MG63 (cell line): ENCODE measurements at regions not wholly inside any gene's neighbourhood (a gene's known extent, or its start where the extent isn't known, plus 50 kb on each side); places are given as distances from the start of the nearest gene placed in this dataset.
A peak's percentile ranks its signal among the peaks of the same experiment; 100 is the strongest.
"Not testable (repeated sequence)": the region's sequence is repeated elsewhere in the genome, so short reads cannot be mapped to it uniquely, and the experiment has no call there.

Source experiments
- DNase-seq: peaks from one replicate; pipeline ENCODE4 v3.0.0-alpha.2; 2020
- H3K27me3 ChIP-seq: fragments of 250-450 bp; sonication (Bioruptor Pico); 2 replicates; pipeline ENCODE4 v1.5.1; 2020; ENCODE audit warnings: mild to moderate bottlenecking, moderate library complexity
- H3K36me3 ChIP-seq: fragments of 250-450 bp; sonication (Bioruptor Pico); 2 replicates; pipeline ENCODE4 v1.5.1; 2020; ENCODE audit warnings: mild to moderate bottlenecking, moderate library complexity
- H3K4me3 ChIP-seq: fragments of 250-450 bp; sonication (Bioruptor Pico); 2 replicates; pipeline ENCODE4 v1.5.1; 2020; ENCODE audit warnings: mild to moderate bottlenecking, moderate library complexity
- H3K9me3 ChIP-seq: fragments of 250-450 bp; sonication (Bioruptor Pico); 2 replicates; pipeline ENCODE4 v1.5.1; 2020; ENCODE audit warnings: mild to moderate bottlenecking, moderate library complexity

DNA sequence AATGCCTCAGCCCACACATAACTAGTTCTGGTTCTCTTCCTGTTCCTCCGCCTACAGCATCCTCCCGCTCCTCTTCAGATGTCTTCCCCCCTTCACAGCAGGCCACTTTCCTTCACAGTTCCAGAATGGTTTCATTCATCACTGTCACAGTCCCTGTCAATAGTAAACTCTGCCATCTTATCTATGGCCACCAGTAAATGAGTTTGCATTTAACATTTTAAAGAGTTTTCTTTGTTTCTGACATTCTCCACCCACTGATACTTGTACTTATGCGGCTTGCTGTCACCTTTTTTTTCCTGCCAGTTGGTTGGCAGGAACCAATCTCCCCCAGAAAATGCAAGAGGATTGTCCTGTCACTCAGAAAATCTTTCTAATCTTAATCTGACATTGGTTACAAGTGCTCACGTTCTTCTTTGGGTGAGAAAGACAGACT lies 114.1 kb downstream of the GLUD2 start:
- Histone ChIP-seq H3K36me3 (no peaks in the 10 kb centered on the region), H3K4me3 (no peak overlapping the region), H3K9me3 (no peaks in the 10 kb centered on the region), H3K27me3 (no peaks in the 10 kb centered on the region)
- DNase-seq = no peak

DNA sequence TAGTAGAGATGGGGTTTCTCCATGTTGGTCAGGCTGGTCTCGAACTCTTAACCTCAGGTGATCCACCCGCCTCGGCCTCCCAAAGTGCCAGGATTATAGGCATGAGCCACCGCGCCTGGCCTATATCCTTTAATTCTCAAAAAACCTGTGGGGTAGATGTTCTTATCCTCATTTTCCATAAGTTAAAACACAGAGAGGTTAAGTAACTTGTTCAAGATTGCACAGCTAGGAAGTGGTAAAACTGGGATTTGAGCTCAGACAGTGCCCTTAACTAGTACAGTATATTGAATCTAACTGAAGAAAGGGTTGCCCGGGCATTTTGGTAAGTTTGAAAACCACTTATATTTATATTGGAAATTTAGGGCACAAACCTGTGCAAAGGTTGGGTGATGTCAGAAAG lies 116.0 kb downstream of the GLUD2 start:
- Histone ChIP-seq H3K9me3 (no peaks in the 10 kb centered on the region), H3K36me3 (no peaks in the 10 kb centered on the region), H3K27me3 (no peaks in the 10 kb centered on the region), H3K4me3 (no peak overlapping the region)
- no peak for DNase-seq

DNA sequence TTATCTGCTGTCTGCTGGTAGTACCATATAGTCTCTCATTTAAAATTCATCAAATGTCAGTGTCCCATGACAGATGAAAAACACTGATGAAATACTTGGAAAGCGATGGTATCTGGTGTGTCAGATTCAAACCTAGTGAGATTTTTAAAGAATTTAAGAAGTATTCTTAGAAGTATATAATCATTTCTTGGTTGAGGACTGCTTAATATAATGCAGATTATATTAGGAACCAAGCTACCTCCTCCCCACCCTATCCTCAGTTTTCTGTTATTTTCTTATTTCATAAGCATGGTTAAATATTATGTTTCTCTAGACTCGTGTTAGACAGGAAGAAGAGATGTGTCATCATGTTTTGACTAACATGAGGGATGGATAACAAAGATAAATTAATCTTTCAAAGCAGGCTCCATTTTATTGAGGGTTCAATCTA lies 118.5 kb downstream of the GLUD2 start:
- no peaks in the 10 kb centered on the region for H3K27me3 ChIP-seq
- no peaks in the 10 kb centered on the region for H3K9me3 ChIP-seq
- H3K4me3 ChIP-seq = no peak overlapping the region
- no peak for DNase-seq
- no peaks in the 10 kb centered on the region for H3K36me3 ChIP-seq

DNA sequence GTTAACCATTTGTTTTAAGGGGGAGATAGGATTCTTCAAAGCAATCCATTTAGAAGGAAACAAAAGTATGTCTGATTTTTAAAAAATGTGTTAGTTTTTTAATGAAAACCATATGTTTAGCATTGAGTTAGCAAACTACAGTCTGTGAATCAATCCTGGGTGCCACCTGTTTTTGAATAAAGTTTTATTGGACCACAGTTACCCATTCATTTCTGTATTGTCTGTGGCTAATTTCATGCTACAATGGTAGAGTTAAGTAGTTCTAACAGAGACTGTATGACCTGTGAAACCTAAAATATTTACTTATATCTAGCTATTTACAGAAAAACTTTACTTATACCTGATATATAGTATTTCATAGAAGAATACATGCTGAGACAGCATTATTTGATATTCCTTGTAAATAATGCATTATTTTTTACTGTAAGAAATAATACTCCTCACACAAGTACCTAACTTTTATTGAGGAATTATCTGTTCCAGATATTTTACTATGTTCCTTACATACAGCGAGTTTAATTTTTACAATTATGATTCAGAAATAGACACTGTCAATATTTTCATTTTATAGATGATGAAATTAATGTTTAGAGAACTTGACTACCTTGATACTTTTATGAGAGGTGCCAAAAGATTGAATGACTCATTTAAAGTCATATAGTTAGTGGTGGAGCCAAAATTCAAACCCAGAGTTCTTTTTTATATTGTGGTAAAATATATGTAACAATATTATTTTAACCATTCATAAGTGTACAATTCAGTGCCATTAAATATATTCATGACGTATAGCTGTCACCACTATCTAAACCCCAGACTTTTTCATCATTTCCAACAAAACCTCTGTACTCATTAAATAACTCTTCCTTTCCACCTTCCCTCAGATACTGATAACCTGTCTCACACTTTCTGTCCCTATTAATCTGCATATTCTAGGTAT lies 122.0 kb downstream of the GLUD2 start:
- Histone ChIP-seq H3K36me3 (no peaks in the 10 kb centered on the region), H3K4me3 (no peak overlapping the region), H3K27me3 (no peaks in the 10 kb centered on the region), H3K9me3 (no peaks in the 10 kb centered on the region)
- DNase-seq = no peak

DNA sequence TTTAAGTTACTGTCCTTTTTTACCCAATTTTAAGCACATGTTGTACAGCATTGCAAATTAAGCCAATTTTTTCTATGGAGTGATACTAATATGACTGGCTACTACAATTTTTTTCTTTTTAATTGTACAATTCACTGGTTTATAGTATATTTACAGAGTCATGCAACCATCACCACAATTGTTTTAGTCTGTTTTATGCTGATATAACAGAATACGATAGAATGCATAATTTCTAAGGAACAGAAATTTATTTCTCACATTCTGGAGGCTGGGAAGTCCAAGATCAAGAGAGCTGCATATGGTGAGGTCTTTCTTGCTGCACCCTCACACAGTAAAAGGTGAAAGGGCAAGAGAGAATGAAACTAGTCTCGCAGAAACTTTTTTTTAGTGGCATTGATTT lies 125.3 kb downstream of the GLUD2 start:
- no peaks in the 10 kb centered on the region for H3K27me3 ChIP-seq
- no peaks in the 10 kb centered on the region for H3K9me3 ChIP-seq
- no peaks in the 10 kb centered on the region for H3K36me3 ChIP-seq
- DNase-seq = no peak
- no peak overlapping the region for H3K4me3 ChIP-seq

DNA sequence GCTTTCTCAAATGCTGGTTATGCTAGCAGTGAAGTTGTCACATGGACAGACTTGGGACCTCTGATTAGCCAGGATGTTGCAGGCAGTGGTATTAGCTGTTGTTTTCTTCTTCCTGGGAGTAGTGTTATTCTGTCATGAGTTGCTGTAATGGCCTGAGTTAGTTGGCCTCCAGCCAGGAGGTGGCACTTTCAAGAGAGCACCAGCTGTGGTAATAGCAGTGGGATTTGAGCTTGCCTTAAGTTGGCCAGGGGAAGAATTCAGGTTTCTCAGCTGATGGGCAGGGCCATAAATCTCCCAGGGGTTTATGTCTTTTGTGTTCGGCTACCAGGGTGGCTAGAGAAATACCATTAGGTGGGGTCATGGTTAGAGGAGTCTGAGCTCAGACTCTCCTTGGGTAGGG lies 132.6 kb downstream of the GLUD2 start:
- no peaks in the 10 kb centered on the region for H3K27me3 ChIP-seq
- H3K9me3 ChIP-seq = no peaks in the 10 kb centered on the region
- no peak for DNase-seq
- H3K36me3 ChIP-seq = no peaks in the 10 kb centered on the region
- H3K4me3 ChIP-seq = no peak overlapping the region

DNA sequence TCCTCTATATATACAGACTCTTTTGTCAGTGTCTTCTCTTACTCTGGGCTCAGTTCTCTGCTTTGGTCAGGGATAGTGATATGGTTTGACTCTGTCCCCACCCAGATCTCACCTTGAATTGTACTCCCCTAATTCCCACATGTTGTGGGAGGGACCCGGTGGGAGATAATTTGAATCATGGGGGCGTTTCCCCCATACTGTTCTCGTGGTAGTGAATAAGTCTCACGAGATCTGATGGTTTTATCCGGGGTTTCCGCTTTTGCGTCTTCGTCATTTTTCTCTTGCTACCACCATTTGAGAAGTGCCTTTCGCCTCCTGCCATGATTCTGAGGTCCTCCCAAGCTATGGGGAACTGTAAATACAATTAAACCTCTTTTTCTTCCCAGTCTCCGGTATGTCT lies 144.4 kb downstream of the GLUD2 start:
- H3K36me3 ChIP-seq = no peaks in the 10 kb centered on the region
- no peak overlapping the region for H3K4me3 ChIP-seq
- H3K9me3 ChIP-seq = no peaks in the 10 kb centered on the region
- no peak for DNase-seq
- H3K27me3 ChIP-seq = no peaks in the 10 kb centered on the region

DNA sequence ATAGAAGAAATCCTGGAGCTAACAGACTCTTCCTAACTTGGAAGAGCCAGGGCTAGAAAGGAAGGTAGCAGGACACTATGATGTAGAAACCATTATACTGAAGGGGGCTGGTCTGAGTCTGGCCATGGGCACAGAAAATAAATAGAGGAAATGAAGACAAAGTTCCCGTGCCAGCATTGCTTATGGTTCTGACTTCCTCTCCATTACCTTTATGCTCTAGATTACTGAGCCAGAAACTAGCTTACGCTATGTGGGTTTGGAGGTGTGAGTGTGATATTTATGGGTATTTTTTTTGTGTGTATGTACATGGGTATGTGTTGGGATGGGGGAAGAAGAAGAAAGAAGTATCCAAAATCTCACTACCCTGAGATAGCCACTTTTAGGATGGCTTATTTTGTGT lies 148.3 kb downstream of the GLUD2 start:
- no peaks in the 10 kb centered on the region for H3K9me3 ChIP-seq
- DNase-seq = no peak
- H3K27me3 ChIP-seq = no peaks in the 10 kb centered on the region
- H3K36me3 ChIP-seq = no peaks in the 10 kb centered on the region
- H3K4me3 ChIP-seq = no peak overlapping the region

DNA sequence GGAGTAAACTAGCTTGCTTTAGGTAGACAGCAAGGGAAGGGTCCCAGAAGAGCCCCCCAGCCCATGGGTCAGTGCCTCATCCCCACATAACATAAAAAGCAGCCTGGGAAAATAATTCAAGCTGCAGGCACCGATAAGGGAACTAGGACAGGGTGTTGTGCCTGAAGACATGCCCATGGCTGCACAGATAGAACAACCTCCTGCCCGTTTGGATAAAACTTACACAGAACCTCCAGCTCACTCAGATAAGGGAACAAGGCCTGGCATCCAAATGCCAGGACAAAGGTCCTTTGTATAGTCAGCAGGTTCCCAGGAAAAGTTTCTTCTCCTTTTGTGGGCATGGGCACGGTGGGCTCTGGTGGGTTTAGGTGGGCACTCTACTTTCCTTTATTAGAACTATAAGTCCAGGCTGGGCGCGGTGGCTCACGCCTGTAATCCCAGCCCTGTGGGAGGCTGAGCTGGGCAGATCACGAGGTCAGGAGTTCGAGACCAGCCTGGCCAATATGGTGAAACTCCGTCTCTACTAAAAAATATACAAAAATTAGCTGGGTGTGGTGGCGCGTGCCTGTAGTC lies 149.5 kb downstream of the GLUD2 start:
- not testable (repeated sequence) for H3K4me3 ChIP-seq, H3K9me3 ChIP-seq, H3K27me3 ChIP-seq, DNase-seq, H3K36me3 ChIP-seq

DNA sequence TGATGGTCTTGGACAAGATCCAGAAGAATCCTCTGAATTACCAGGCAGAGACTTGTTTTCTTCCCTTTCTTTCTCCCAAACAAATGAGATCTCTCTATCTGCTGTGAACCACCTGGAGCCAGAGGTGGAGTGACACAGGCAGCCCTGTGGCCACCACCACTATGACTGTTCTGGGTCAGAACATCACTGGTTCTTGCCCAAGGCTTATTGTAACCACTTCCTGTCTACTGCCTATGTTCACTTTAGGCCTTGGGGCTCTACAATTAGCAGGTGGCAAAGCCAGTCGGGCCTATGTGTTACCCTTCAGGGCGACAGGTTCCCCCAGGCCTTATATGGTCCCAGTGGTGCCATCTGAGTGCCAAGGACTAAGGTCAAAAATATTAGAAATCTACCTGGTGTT lies 161.2 kb downstream of the GLUD2 start:
- H3K4me3 ChIP-seq = no peak overlapping the region
- no peak for DNase-seq
- H3K9me3 ChIP-seq = no peaks in the 10 kb centered on the region
- H3K36me3 ChIP-seq = no peaks in the 10 kb centered on the region
- no peaks in the 10 kb centered on the region for H3K27me3 ChIP-seq

DNA sequence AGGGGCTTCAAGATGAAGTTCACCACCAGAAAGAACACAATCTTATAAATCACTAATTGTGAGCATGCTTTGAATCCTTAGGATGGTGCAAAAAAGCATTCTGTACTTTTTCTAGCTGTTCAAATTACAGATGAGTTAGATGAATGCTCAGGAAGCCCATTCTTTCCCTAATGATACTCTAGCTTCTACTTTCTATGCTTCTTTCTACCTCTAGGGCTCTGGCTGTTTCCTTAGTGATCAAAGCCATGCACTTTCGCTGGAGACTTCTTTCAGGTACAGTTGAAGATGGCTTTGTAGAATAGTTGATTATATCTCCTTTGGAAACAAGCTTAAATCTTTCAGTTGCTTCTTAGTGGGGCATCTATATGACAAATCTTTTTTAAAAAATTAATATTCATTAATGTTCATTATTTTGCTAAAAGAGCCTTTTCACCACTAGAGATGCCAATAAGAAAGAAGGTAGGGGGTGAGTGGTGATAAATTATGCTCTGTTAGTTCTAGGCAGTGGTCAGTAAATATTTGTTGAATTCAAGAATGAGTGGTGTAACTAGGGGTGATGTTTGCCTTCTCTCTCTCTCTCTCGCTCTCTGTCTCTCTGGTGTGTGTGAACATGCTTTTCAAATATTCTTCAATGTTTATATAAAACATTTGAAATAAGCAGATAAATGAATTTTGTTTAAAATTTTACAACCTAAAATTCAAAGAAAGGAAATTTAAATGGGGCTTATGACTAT lies 169.4 kb downstream of the GLUD2 start:
- H3K27me3 ChIP-seq = no peaks in the 10 kb centered on the region
- no peak overlapping the region for H3K4me3 ChIP-seq
- no peaks in the 10 kb centered on the region for H3K9me3 ChIP-seq
- H3K36me3 ChIP-seq = no peaks in the 10 kb centered on the region
- DNase-seq = no peak

DNA sequence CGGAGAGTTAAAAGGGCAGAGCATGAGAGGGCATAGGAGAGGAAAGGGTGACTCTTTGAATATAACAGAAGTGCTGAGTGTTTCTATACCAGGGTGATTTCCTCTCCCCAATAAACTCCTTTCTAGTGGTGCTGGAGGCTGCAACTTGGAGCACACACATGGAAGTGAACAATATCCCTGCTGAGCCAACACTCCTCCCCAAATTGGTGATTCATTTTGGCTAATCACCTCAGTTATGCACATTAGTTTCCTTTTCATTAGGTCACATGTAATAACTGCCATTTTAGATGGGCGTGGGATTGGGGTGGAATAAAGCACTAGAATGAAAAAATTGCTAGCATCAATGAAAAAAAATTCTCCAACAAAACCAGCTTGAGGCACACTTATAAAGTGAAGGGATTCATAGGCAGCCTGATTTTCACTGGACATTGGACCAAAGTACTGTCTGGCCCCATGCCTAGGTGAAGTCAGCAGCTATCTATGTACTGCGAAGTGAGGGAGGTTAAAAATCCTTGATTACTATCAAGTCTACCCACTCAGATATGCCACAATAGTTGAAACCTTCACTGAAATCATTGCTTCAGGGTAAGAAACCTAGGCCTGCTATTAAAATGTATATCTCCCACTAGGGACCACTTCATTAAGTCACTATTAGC lies 174.0 kb downstream of the GLUD2 start:
- Histone ChIP-seq H3K27me3 (no peaks in the 10 kb centered on the region), H3K36me3 (no peaks in the 10 kb centered on the region), H3K4me3 (no peak overlapping the region), H3K9me3 (no peaks in the 10 kb centered on the region)
- DNase-seq = peak; percentile 11

DNA sequence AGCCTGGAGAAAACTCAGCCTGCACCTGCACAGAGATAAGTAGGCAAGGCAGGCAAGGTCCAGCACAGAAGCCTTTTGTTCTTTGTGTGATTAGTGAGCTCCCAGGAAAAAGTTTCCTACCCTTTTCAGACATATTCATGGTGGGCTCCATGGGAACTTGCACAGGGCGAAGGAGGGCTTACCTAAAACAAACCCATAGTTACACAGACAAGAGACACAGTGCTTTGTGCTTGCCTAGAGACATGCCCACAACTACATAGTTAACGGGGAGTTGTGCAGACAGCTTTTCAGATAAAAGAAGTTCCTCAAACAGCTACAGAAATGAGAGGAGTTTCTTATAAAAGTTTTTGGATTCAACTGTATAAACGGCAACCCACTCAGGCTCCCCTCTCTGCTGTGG lies 180.5 kb downstream of the GLUD2 start:
- DNase-seq = no peak
- no peak overlapping the region for H3K4me3 ChIP-seq
- H3K36me3 ChIP-seq = no peaks in the 10 kb centered on the region
- no peaks in the 10 kb centered on the region for H3K27me3 ChIP-seq
- no peaks in the 10 kb centered on the region for H3K9me3 ChIP-seq

DNA sequence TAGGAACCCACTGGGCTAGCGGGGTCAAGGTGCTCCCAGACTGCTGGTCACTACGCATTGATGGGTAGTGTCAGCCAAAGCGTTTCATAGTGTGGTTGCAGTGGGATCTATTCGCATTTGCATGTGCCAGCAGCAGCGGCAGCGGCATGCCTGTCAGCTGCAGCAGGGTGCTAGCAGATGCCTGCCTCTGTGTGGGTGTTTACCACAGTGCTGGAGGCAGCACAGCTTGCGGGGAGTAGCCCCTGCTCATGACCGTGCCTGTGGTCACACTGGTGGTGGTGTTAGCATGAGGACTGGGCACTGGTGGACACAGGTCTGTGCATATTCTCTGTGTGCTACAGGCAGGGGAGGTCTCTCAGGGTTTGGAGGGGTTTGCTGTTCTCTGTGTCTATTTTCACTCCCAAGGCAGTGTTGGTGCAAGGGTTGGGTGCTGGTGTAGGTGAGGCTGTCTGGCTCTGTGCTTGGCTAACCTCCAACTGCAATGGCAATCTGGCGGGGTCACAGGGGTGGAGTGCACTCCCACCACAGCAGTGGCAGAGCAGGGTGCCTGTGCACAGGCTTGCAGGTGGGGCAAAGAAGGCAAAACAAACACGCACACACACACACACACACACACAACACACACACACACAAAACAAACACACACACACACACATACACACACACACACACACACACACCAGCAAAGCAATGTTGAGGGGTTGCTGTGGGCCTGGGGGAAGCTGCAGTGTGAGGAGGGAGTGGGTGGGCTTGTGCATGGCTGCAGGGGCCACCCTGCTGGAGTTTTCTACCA lies 184.4 kb downstream of the GLUD2 start:
- Histone ChIP-seq H3K36me3 (no peaks in the 10 kb centered on the region), H3K27me3 (no peaks in the 10 kb centered on the region), H3K4me3 (no peak overlapping the region), H3K9me3 (no peaks in the 10 kb centered on the region)
- DNase-seq = no peak

DNA sequence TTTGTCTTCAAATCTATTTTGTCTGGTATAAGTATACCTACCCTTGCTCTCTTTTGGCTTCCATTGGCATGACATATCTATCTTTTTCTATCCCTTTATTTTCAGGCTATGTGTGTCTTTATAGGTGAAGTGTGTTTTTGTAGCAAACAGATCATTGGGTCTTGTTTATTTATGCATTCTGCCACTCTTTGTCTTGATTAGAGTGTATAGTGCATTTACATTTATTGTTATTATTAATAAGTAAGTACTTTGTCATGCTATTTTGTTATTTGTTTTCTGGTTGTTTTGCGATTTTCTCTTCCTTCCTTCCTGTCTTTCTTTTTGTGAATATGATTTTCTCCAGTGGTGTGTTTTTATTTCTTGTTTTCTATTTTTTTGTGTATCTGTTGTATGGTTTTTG lies 188.6 kb downstream of the GLUD2 start:
- Histone ChIP-seq H3K9me3 (no peaks in the 10 kb centered on the region), H3K36me3 (no peaks in the 10 kb centered on the region), H3K4me3 (no peak overlapping the region), H3K27me3 (no peaks in the 10 kb centered on the region)
- DNase-seq = no peak

DNA sequence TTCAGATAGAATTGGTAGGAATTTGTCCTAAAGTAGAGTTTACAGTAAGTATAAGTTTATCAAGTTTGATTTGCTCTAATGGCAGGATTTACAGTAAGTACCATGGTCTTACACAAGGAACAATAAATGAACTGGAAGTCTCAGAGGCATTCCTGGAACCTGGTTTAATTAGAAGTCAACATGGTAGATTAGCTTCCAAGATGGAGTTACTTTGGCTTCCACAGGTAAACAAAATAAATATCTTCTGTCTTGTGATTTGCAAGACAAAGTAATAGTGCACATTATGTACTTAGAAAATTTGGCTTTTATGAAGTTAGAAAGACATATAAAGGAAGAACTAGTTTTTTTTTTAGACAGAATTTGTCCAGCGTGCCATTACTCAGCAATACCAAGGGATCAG lies 190.7 kb downstream of the GLUD2 start:
- Histone ChIP-seq H3K4me3 (no peak overlapping the region), H3K36me3 (no peaks in the 10 kb centered on the region), H3K27me3 (no peaks in the 10 kb centered on the region), H3K9me3 (no peaks in the 10 kb centered on the region)
- no peak for DNase-seq
